HEK293 (cell line): ENCODE measurements at regions not wholly inside any gene's neighbourhood (a gene's known extent, or its start where the extent isn't known, plus 50 kb on each side); places are given as distances from the start of the nearest gene placed in this dataset.
A peak's percentile ranks its signal among the peaks of the same experiment; 100 is the strongest.

Experiments used
- CTCF ChIA-PET: fragments of 350-600 bp; formaldehyde crosslinking; extraction: SDS; loops from one replicate; lab custom pipeline; 2021; ENCODE audit warnings: antibody characterized with exemption; lab: Yijun Ruan, JAX
- POLR2A ChIA-PET: fragments of 300-600 bp; formaldehyde crosslinking; extraction: SDS; loops from one replicate; lab custom pipeline; 2020; ENCODE audit warnings: antibody characterized with exemption, inconsistent platforms; lab: Yijun Ruan, JAX
- H3K27ac ChIP-seq: fragments of 200-500 bp; sonication (Bioruptor generic); 2 replicates; pipeline ENCODE4 v1.5.1; 2014; ENCODE audit warnings: low read depth, low read length, control low read depth, inconsistent platforms; ENCODE audit errors: extremely low read depth
- H3K36me3 ChIP-seq, 2 experiments: fragments of 200-500 bp in 1 of 2; sonication (Bioruptor generic) in 1 of 2; 1 replicate in 1 of 2; 2 replicates in 1 of 2; pipeline ENCODE4 v1.5.1; 2014 to 2017; ENCODE audit warnings: inconsistent platforms in 2 of 2, low read length in 2 of 2; ENCODE audit not compliant: control insufficient read depth in 2 of 2, insufficient read depth in 1 of 2
- H3K4me1 ChIP-seq: fragments of 200-500 bp; sonication (Bioruptor generic); 2 replicates; pipeline ENCODE4 v1.5.1; 2014; ENCODE audit warnings: mild to moderate bottlenecking, low read length, inconsistent platforms; ENCODE audit not compliant: control insufficient read depth, insufficient read depth
- H3K4me3 ChIP-seq: 2 replicates; pipeline ENCODE4 v1.5.1; 2011; ENCODE audit warnings: low read depth, mild to moderate bottlenecking, control low read depth, low read length, moderate library complexity
- H3K9me3 ChIP-seq: fragments of 200-500 bp; sonication (Bioruptor generic); 2 replicates; pipeline ENCODE4 v1.5.1; 2014; ENCODE audit warnings: low read depth, low read length, inconsistent platforms; ENCODE audit not compliant: control insufficient read depth, insufficient read depth
- BCL11A ChIP-seq: fragments of 450-650 bp; formaldehyde crosslinking; IDR thresholded peaks from 2 replicates; pipeline ENCODE4 v1.5.1; 2016; ENCODE audit warnings: low read depth, missing biosample characterization, missing genetic modification characterization
- BCL11B ChIP-seq: fragments of 450-650 bp; formaldehyde crosslinking; IDR thresholded peaks from 2 replicates; pipeline ENCODE4 v1.5.1; 2016; ENCODE audit warnings: low read depth, missing biosample characterization, missing genetic modification characterization
- PRDM2 ChIP-seq: fragments of 450-650 bp; formaldehyde crosslinking; IDR thresholded peaks from 2 replicates; pipeline ENCODE4 v1.5.1; 2016; ENCODE audit warnings: missing biosample characterization, missing genetic modification characterization, borderline replicate concordance
- PRDM6 ChIP-seq: fragments of 450-650 bp; formaldehyde crosslinking; IDR thresholded peaks from 2 replicates; pipeline ENCODE4 v1.5.1; 2017; ENCODE audit warnings: missing biosample characterization, missing genetic modification characterization
- ZBTB17 ChIP-seq: fragments of 450-650 bp; formaldehyde crosslinking; IDR thresholded peaks from 2 replicates; pipeline ENCODE4 v1.5.1; 2016; ENCODE audit warnings: missing biosample characterization, missing genetic modification characterization
- ZBTB26 ChIP-seq: fragments of 450-650 bp; formaldehyde crosslinking; optimal IDR thresholded peaks from 2 replicates; pipeline ENCODE3; 2016; ENCODE audit warnings: missing biosample characterization, mild to moderate bottlenecking, missing genetic modification characterization
- ZBTB6 ChIP-seq: fragments of 450-650 bp; formaldehyde crosslinking; IDR thresholded peaks from 2 replicates; pipeline ENCODE4 v1.5.1; 2017; ENCODE audit warnings: missing biosample characterization, missing genetic modification characterization
- ZFHX2 ChIP-seq: fragments of 450-650 bp; formaldehyde crosslinking; conservative IDR thresholded peaks from 2 replicates; pipeline ENCODE4 v1.5.1; 2016; ENCODE audit warnings: missing biosample characterization, missing genetic modification characterization
- ZNF140 ChIP-seq: fragments of 450-650 bp; formaldehyde crosslinking; IDR thresholded peaks from 2 replicates; pipeline ENCODE4 v1.5.1; 2016; ENCODE audit warnings: missing biosample characterization, missing genetic modification characterization
- ZNF148 ChIP-seq: fragments of 450-650 bp; formaldehyde crosslinking; IDR thresholded peaks from 2 replicates; pipeline ENCODE4 v1.5.0; 2017; ENCODE audit warnings: missing biosample characterization, missing genetic modification characterization, borderline replicate concordance
- ZNF211 ChIP-seq: fragments of 450-650 bp; formaldehyde crosslinking; IDR thresholded peaks from 2 replicates; pipeline ENCODE4 v1.5.1; 2016; ENCODE audit warnings: low read depth, missing biosample characterization, missing genetic modification characterization
- ZNF354C ChIP-seq: fragments of 450-650 bp; formaldehyde crosslinking; IDR thresholded peaks from 2 replicates; pipeline ENCODE4 v1.5.1; 2016; ENCODE audit warnings: missing biosample characterization, missing genetic modification characterization, low read depth, borderline replicate concordance
- ZNF366 ChIP-seq: fragments of 450-650 bp; formaldehyde crosslinking; conservative IDR thresholded peaks from 2 replicates; pipeline ENCODE4 v1.5.1; 2016; ENCODE audit warnings: missing biosample characterization, missing genetic modification characterization
- ZNF391 ChIP-seq: fragments of 450-650 bp; formaldehyde crosslinking; IDR thresholded peaks from 2 replicates; pipeline ENCODE4 v1.5.1; 2016; ENCODE audit warnings: low read depth, missing biosample characterization, missing genetic modification characterization, borderline replicate concordance
- ZNF530 ChIP-seq: fragments of 450-650 bp; formaldehyde crosslinking; IDR thresholded peaks from 2 replicates; pipeline ENCODE4 v1.5.1; 2016; ENCODE audit warnings: low read depth, missing biosample characterization, missing genetic modification characterization
- ZNF561 ChIP-seq: fragments of 450-650 bp; IDR thresholded peaks from 2 replicates; pipeline ENCODE4 v1.5.1; 2018; ENCODE audit warnings: missing biosample characterization, missing genetic modification characterization, borderline replicate concordance
- ZNF585B ChIP-seq: fragments of 450-650 bp; formaldehyde crosslinking; IDR thresholded peaks from 2 replicates; pipeline ENCODE4 v1.5.1; 2016; ENCODE audit warnings: missing biosample characterization, missing genetic modification characterization
- ZNF623 ChIP-seq: fragments of 450-650 bp; formaldehyde crosslinking; IDR thresholded peaks from 2 replicates; pipeline ENCODE4 v1.5.1; 2016; ENCODE audit warnings: missing biosample characterization, missing genetic modification characterization
- ZNF639 ChIP-seq: fragments of 450-650 bp; formaldehyde crosslinking; IDR thresholded peaks from 2 replicates; pipeline ENCODE4 v1.5.1; 2016; ENCODE audit warnings: missing biosample characterization, missing genetic modification characterization
- ZNF76 ChIP-seq: fragments of 450-650 bp; formaldehyde crosslinking; IDR thresholded peaks from 2 replicates; pipeline ENCODE4; 2016; ENCODE audit warnings: low read depth, missing biosample characterization, missing genetic modification characterization, borderline replicate concordance
- ZNF785 ChIP-seq: fragments of 450-650 bp; formaldehyde crosslinking; IDR thresholded peaks from 2 replicates; pipeline ENCODE4 v1.5.1; 2016; ENCODE audit warnings: missing biosample characterization, missing genetic modification characterization

- no peak overlapping the region for H3K27ac ChIP-seq
- H3K4me1 ChIP-seq: no peaks in the 10 kb centered on the region
- no peak overlapping the region for H3K4me3 ChIP-seq
- POLR2A ChIA-PET: no interaction called here
- no peaks in the 10 kb centered on the region for H3K36me3 ChIP-seq
- no peaks in the 10 kb centered on the region for H3K9me3 ChIP-seq
- CTCF ChIA-PET: interaction anchor here (0.6 to 1.1 kb wide), 2 partner anchors 967 to 1192 kb away, joined by 3 to 4 read pairs; no protein-coding TSS in a partner anchor
- no peak for TF ChIP-seq ZNF623
- TF ChIP-seq ZBTB26 (tag by site-specific recombination): no peak
- TF ChIP-seq ZBTB17 (tag by site-specific recombination): no peak
- TF ChIP-seq ZNF211 (tag by site-specific recombination): no peak
- no peak for TF ChIP-seq BCL11B (tag by site-specific recombination)
- TF ChIP-seq ZFHX2: peak; percentile 77
- no peak for TF ChIP-seq ZBTB6 (tag by site-specific recombination)
- no peak for TF ChIP-seq ZNF354C (tag by site-specific recombination)
- no peak for TF ChIP-seq PRDM2 (tag by site-specific recombination)
- TF ChIP-seq ZNF785 (tag by site-specific recombination): no peak
- TF ChIP-seq ZNF148 (tag by site-specific recombination): no peak
- no peak for TF ChIP-seq PRDM6 (tag by site-specific recombination)
- no peak for TF ChIP-seq ZNF639 (tag by site-specific recombination)
- TF ChIP-seq ZNF391 (tag by site-specific recombination): no peak
- TF ChIP-seq ZNF76: no peak
- TF ChIP-seq ZNF561 (tag by site-specific recombination): no peak
- no peak for TF ChIP-seq BCL11A
- TF ChIP-seq ZNF140: no peak
- peak; percentile 33; the same call in 1 of the 2 replicates for TF ChIP-seq ZNF366 (tag by site-specific recombination)
- TF ChIP-seq ZNF530 (tag by site-specific recombination): no peak
- no peak for TF ChIP-seq ZNF585B (tag by site-specific recombination)
Measured at GRCh38 chr1:30524840-30525617, 198.4 kb downstream of the MATN1 start.
